C4-2B (cell line): ENCODE measurements at regions not wholly inside any gene's neighbourhood (a gene's known extent, or its start where the extent isn't known, plus 50 kb on each side); places are given as distances from the start of the nearest gene placed in this dataset.
"Not testable (repeated sequence)": the region's sequence is repeated elsewhere in the genome, so short reads cannot be mapped to it uniquely, and the experiment has no call there.

Experiments used
- ZFX ChIP-seq: fragments of 450-650 bp; IDR thresholded peaks from 2 replicates; pipeline ENCODE4 v1.6.1; 2017
- TF ChIP-seq, protein P1 (sequence below): fragments of 450-650 bp; conservative IDR thresholded peaks from 2 replicates; pipeline ENCODE4 v1.5.1; 2017; ENCODE audit warnings: mild to moderate bottlenecking

DNA sequence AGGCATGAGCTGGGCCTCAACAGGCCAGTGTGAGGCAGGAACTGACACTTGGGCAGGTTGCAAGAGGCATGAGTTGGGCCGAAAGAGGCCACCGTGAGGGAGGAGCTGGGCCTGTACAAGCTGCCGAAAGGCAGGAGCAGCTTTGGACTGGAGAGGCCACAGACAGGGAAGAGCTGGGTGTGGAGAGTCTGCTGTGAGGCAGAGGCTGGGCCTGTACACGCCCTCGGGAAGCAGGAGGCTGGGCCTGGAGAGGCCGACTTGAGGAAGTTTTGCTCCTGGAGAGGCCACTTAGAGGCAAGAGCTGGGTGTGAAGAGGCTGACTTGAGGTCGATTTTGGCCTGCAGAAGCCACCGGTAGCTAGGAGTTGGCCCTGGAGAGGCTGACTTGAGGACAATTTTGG, 73.3 kb upstream of the COBL start:
- TF ChIP-seq, protein P1, sequence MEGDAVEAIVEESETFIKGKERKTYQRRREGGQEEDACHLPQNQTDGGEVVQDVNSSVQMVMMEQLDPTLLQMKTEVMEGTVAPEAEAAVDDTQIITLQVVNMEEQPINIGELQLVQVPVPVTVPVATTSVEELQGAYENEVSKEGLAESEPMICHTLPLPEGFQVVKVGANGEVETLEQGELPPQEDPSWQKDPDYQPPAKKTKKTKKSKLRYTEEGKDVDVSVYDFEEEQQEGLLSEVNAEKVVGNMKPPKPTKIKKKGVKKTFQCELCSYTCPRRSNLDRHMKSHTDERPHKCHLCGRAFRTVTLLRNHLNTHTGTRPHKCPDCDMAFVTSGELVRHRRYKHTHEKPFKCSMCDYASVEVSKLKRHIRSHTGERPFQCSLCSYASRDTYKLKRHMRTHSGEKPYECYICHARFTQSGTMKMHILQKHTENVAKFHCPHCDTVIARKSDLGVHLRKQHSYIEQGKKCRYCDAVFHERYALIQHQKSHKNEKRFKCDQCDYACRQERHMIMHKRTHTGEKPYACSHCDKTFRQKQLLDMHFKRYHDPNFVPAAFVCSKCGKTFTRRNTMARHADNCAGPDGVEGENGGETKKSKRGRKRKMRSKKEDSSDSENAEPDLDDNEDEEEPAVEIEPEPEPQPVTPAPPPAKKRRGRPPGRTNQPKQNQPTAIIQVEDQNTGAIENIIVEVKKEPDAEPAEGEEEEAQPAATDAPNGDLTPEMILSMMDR, result not testable (repeated sequence)
- not testable (repeated sequence) for TF ChIP-seq ZFX
